GM21360 (cell line): ENCODE measurements at regions not wholly inside any gene's neighbourhood (a gene's known extent, or its start where the extent isn't known, plus 50 kb on each side); places are given as distances from the start of the nearest gene placed in this dataset.
"Not testable (repeated sequence)": the region's sequence is repeated elsewhere in the genome, so short reads cannot be mapped to it uniquely, and the experiment has no call there.

Experiments
- ATAC-seq: cut with Tn5 transposase; IDR thresholded peaks from one replicate; pipeline ENCODE4 v1.9.1; 2021; ENCODE audit warnings: mild to moderate bottlenecking, moderate library complexity; ENCODE audit not compliant: unreplicated experiment

- ATAC-seq, result not testable (repeated sequence)
These were observed 57.4 kb downstream of the FTHL17 start for GRCh38 chrX:31014474-31014873.

GRCh38 chrX:31012509-31013025, 59.3 kb downstream of the FTHL17 start:
- ATAC-seq, result no peak

DNA sequence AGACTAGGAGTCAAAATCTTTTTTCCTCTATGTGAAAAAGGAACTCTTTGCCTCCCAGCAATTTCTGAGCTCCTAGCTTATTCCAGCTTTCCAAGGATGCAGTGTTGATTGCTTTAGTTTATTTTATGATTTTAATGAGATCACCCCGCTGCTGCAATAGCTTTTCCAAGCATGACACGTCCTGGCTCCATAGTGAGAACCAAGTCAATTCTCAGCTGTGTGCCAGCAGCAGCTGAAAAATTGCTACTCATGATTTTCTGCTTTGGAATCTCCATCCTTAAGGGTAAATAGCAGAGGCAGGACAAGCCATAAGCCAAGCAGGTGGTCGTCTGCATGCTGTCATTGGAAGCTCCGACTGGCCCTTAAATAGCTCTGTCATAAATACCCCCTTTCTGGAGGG, 64.5 kb downstream of the FTHL17 start:
- ATAC-seq, result no peak

GRCh38 chrX:31006027-31006426, 65.8 kb downstream of the FTHL17 start:
- no peak for ATAC-seq

GRCh38 chrX:30997411-30997810, 74.4 kb downstream of the FTHL17 start:
- ATAC-seq, result no peak

DNA sequence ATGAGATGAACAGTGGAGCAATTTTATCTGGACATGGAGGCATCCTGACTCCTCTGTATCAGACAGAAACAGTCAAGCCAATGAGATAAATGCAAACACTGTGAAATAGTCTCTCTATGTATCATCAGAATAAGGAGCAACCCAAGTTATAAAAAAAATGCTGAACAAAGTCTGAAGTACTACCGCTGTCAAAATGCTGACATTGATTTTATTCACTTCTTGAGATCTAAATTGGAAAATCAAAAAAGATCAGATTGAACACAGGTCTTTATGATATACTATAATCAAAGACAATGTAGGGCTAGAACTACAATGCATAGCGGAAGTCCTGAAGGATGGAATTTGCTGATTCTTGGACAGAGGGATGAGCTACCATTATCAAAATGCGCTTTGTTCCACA, 76.1 kb downstream of the FTHL17 start:
- no peak for ATAC-seq

DNA sequence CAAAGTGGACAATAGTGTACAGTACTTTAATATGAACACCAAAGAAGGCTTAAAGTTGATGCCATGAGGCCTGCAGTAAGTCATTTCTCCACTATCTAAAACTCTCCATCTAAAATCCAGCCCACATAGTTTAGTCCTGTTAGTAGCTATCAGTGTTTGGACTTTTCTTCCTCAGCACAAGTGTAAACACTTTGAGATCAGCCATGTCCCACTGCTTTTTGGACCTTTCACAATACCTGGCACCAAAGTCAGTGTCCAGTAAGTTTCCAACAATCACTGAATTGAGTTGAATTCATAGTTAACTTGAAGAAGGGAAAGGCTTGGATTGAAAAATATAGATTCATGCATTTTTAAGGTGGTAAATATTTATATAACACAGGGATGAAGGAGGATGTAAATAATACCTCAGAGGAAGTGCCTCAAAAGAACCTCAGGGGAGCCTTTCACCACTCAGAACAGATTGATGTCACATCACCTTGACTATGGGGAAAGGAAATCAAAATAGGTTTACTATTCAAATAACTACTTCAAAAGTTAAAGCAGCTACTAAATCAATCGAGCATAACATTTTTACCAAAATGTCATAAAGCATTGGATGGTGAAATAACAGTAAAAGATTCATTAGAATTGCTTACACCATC, 76.7 kb downstream of the FTHL17 start:
- no peak for ATAC-seq

DNA sequence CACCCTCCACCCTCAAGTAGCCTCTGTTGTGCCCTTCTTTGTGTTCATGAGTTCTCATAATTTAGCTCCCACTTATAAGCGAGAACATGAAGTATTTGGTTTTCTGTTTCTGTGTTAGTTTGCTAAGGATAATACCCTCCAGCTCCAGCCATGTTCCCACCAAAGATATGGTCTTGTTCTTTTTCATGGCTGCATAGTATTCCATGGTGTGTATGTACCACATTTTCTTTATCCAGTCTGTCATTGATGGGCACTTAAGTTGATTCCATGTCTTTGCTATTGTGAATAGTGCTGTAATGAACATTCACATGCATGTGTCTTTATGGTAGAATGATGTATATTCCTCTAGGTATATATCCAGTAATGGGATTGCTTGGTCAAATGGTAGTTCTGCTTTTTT, 77.8 kb downstream of the FTHL17 start:
- not testable (repeated sequence) for ATAC-seq

GRCh38 chrX:30992381-30992904, 79.4 kb downstream of the FTHL17 start:
- no peak for ATAC-seq

GRCh38 chrX:30990361-30990760, 81.5 kb downstream of the FTHL17 start:
- no peak for ATAC-seq

DNA sequence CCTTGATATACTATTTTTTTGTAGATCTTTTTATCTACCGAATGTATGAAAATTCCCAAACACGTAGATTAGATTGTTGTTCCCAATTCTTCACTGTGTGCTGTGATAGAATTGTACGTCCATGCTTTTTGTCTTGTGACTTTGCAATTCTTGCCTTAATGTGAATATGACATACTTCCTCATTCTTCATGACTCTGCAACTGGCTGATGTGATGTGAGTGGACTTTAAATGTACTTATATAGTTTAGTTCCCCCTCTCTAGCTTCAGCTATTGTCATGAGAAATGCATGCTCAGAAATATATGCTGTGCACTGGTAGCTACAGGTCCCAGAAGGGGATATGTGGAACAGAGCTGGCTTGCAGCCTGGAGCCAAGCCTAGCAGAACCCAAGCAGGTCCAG, 89.4 kb downstream of the FTHL17 start:
- no peak for ATAC-seq

GRCh38 chrX:30981968-30982367, 89.9 kb downstream of the FTHL17 start:
- ATAC-seq, result no peak

- no peak for ATAC-seq
These were observed 90.2 kb upstream of the TAB3 start for GRCh38 chrX:30979271-30979670.

GRCh38 chrX:30975467-30975866, 86.4 kb upstream of the TAB3 start:
- no peak for ATAC-seq

GRCh38 chrX:30973784-30974427, 84.9 kb upstream of the TAB3 start:
- no peak for ATAC-seq

GRCh38 chrX:30971774-30972603, 82.9 kb upstream of the TAB3 start:
- peak; percentile 98 for ATAC-seq

- ATAC-seq, result no peak
These were observed 78.5 kb upstream of the TAB3 start for GRCh38 chrX:30967516-30967915.

GRCh38 chrX:30965767-30966166, 76.7 kb upstream of the TAB3 start:
- no peak for ATAC-seq

DNA sequence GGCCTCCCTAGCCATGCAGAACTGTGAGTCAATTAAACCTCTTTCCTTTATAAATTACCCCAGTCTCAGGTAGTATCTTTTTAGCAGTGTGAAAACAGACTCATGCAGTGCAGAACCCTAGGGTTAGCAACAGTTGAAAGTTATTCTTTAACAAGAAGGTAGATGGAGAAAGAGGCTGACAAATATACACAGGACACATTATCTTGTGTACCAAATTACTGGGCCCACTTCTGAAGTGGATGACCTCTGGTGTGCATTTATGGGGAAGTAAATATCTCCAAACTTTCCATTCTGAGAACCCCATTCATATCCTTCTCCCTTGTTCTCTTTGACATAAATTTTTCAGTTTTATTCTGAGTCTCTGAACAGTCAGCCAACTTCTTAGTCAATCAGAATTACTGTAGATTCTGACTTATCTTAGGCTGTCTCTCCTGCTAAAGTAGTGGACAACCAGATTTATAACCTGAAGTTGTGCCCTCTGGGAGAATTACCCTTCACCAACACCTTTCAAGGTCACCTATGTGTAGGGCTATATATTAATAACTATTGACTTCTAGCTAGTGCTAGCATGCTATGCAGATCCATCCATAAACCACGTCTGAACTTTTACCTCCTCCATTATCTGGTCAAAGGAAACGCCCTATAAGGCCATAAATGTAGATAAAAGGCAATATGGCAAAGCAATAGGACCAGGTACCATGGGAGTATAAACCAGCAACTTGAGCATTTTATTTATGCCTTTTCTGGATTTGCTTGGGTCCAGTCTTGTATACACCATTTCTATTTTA, 72.5 kb upstream of the TAB3 start:
- ATAC-seq, result no peak

DNA sequence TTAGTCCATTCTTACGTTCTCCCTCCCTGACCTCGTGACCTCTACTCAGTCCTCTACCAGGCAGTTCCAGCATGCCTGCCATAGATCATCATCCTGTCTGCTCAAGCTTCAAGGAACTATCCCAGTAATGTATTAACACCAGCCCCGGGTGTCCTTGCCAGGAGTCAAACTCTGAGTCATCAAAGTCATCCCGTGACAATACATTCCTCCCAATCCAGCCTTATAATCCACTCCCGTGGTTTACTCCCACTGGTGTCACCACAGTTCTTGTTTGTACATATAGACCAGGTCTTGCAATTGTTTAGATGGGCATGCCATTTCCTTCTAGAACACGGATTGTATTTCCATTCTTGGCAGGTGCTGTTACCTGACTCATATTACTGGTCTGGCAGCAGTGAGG, 68.7 kb upstream of the TAB3 start:
- no peak for ATAC-seq

GRCh38 chrX:30955687-30956086, 66.6 kb upstream of the TAB3 start:
- ATAC-seq, result no peak
